Heart right ventricle (tissue), 16 donors: ENCODE measurements at regions not wholly inside any gene's neighbourhood (a gene's known extent, or its start where the extent isn't known, plus 50 kb on each side); places are given as distances from the start of the nearest gene placed in this dataset.

ENCODE experiments used
- ATAC-seq, 8 donors: fragments of 200-7000 bp; cut with Tn5 transposase; one replicate each; pipeline ENCODE4 v1.9.1; 2020; ENCODE audit warnings: mild to moderate bottlenecking in 8 of 8, moderate library complexity in 8 of 8, moderate number of reproducible peaks in 1 of 8
- DNase-seq, 2 donors: peaks; one replicate each; pipeline ENCODE4 v3.0.0-alpha.2; 2020
- H3K27ac ChIP-seq, 10 donors: fragments of 200-600 bp; sonication (generic) in 2 of 10; one replicate each; pipeline versions ENCODE4 v1.5.0 to v1.8.0; 2020 to 2022; ENCODE audit warnings: mild to moderate bottlenecking in 3 of 10
- H3K27me3 ChIP-seq, 7 donors: fragments of 200-600 bp; one replicate each; pipeline ENCODE4 v1.8.0; 2021 to 2022; ENCODE audit warnings: mild to moderate bottlenecking in 2 of 7
- H3K36me3 ChIP-seq, 9 donors: fragments of 200-600 bp; sonication (generic) in 1 of 9; one replicate each; pipeline versions ENCODE4 v1.5.0 to v1.8.0; 2020 to 2022; ENCODE audit warnings: mild to moderate bottlenecking in 2 of 9
- H3K4me1 ChIP-seq, 9 donors: fragments of 200-600 bp; sonication (generic) in 1 of 9; one replicate each; pipeline versions ENCODE4 v1.5.0 to v1.8.0; 2020 to 2022; ENCODE audit warnings: mild to moderate bottlenecking in 4 of 9
- H3K4me3 ChIP-seq, 10 donors: fragments of 200-600 bp; sonication (generic) in 2 of 10; one replicate each; pipeline versions ENCODE4 v1.5.0 to v1.8.0; 2020 to 2022; ENCODE audit warnings: mild to moderate bottlenecking in 7 of 10, moderate library complexity in 2 of 10
- H3K9me3 ChIP-seq, 11 donors: fragments of 200-600 bp in 10 of 11; sonication (generic) in 2 of 11; one replicate each; pipeline versions ENCODE4 v1.5.0 to v1.8.0; 2013 to 2022; ENCODE audit warnings: mild to moderate bottlenecking in 2 of 11, control low read depth in 1 of 11, moderate library complexity in 1 of 11
- CTCF ChIP-seq, 9 donors: fragments of 200-600 bp; sonication (generic) in 2 of 9; IDR thresholded peaks; one replicate each; pipeline versions ENCODE4 v1.5.0 to v1.8.0; 2021 to 2022; ENCODE audit warnings: antibody characterized with exemption in 9 of 9, mild to moderate bottlenecking in 5 of 9, moderate library complexity in 1 of 9
- WGBS, 2 donors: extraction: QIAGEN DNeasy Blood & Tissue Kit; methylation state at CpG; one replicate each; pipeline ENCODE4 v1.1.7; 2013; ENCODE audit warnings: inconsistent platforms in 1 of 2; 5-methylcytosine and 5-hydroxymethylcytosine counted together
- intact Hi-C, 10 donors: fragments of 100-400 bp; cut with DNase I; formaldehyde crosslinking; loops; one replicate each; pipeline versions ENCODE4 v1.11.1 to v1.14.2; 2022
- donor health status: Arrhythmogenic right ventricular cardiomyopathy.
- donor health status: ischemic (EF 13 %, LVEDD 7.1; RV severe dilation, severe dysfunction).
- donor health status: healthy with polysubstance abuse.
- donor health status: DM: no; HTN: yes; CAD: no.
- donor health status: DM: no; HTN: no; CAD: no.
- donor health status: ischemic (EF 25% LVEDD 6.9; RV normal size, moderate dysfunction).
- donor health status: ischemic (EF 25% LVEDD 5.7; RV mildly dilated, moderate dysfunction).
- donor health status: healthy.
- donor health status: DM: yes; HTN: yes; CAD: no.
- donor health status: Ischemic cardiomyopathy.
- donor health status: ischemic (EF 35%, LVEDD 5.7; RV mildly dilated, moderate dysfunction).
- donor health status: nonischemic (EF 11% LVEDD 7.7; RV severe dilation, severe dysfunction).
- donor health status: DM: yes; HTN: yes; CAD: no.
- donor health status: PGD.
- donor health status: ischemic (EF 29% LVEDD 5.4; RV normal size, mild dysfunction).
- donor health status: nonischemic (EF 23%, LVEDD 6.1; RV moderate dilation, normal function).

DNA sequence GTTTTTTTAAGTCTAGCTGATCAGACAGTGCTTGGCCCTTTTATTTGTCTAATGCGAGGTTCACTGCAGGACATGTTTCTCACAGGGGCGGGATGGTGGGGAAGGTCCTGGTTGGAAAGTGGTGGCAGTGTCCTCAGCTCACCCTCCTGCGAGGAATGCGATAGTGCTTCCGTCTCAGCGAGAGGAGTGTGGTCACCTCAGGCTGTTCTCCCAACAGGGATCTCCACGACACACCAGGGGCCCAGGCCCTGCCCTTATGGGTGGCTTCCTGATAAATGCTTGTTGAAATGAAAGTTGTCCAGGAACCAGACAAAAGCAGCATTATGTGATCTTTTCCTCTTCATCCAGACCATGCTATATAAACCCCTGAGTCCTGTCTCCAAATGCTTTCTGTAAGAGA lies 70.1 kb downstream of the BOLA3 start:
- peak; percentile 37 to 83 (median 70) for ATAC-seq
- H3K27me3 ChIP-seq = no peaks in the 10 kb centered on the region
- 21 to 29% methylated on average over 7 of the region's 7 CpGs for whole genome bisulfite sequencing, 2 donors
- H3K4me3 ChIP-seq = no peak overlapping the region
- peak in 1 of 2 donors; percentile 19 for DNase-seq
- intact Hi-C loops = loop anchor here in 1 of 10 donors (5.0 kb wide), 1 partner anchor 40 kb away; no protein-coding TSS in a partner anchor
- no peak for TF ChIP-seq CTCF (IDR thresholded peaks at IDR 0.05)
- H3K9me3 ChIP-seq = no peaks in the 10 kb centered on the region
- H3K27ac ChIP-seq = peak overlapping the region in 1 of 10 donors; percentile 33
- peaks cover 0 to 52% (median 27%) of the 10 kb centered on the region in 9 donors for H3K4me1 ChIP-seq
- H3K36me3 ChIP-seq = peaks cover 0 to 48% (median 4%) of the 10 kb centered on the region in 9 donors

DNA sequence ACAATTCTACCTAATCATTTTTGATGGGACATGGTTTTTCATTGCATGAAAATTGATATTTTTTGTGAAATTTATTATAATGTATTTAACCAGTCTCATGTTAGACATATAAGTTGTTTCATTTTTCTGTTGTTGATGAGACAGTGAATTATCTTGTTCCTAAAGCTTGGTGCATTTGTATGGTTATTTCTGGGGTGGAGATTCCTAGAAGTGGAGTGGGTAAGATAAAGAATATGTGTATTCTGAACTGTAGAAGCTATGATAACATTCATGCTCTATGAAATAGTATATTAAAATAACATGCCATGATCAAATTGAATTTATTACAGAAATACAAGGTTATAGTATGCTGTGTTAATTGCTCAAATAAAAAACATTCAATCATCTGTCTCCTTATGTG lies 69.2 kb downstream of the BOLA3 start:
- Histone ChIP-seq H3K27ac (no peak overlapping the region), H3K4me3 (no peak overlapping the region), H3K27me3 (no peaks in the 10 kb centered on the region), H3K9me3 (no peaks in the 10 kb centered on the region), H3K36me3 (peaks cover 0 to 56% (median 4%) of the 10 kb centered on the region in 9 donors), H3K4me1 (peaks cover 0 to 52% (median 26%) of the 10 kb centered on the region in 9 donors)
- no peak for TF ChIP-seq CTCF (IDR thresholded peaks at IDR 0.05)
- intact Hi-C loops = loop anchor here in 1 of 10 donors (5.0 kb wide), 1 partner anchor 39 kb away; no protein-coding TSS in a partner anchor
- ATAC-seq = no peak
- no peak for DNase-seq

DNA sequence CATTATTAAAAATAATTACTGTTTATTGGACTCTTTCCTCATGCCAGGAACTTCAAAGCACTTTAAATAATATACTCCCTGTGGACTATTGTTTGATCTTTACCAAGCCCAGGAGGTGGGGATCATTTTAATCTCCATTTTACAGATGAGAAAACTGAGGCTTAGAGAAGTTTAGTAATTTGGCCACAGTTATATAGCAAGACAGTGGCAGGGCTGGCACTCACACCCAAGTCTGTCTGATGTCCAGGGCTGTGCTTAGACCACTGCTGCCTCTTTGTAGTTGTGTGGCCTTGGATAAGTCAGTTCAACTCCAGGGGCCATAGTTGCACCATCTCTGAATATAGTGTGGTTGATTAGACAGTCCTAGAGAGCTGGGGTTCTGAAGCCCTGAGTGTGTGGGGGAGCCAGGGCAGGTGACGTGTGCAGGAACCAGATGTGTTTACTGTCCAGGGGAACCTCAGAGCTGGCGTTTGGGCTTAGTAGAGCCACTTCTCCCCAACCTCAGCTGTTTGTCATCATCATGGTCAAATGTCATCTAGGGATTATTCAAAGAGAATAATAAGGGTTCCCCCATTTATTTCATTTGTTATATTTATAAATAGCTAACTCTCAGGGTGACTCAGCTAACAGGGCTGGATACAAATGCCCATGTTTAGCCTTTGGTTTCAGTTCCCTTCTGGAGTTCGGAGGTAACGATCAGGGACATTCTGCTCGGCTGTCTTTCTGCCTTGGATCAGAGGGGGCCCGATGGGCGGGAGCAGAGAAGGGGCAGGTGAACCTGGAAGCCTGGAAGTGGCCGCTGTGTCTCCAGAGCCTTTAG lies 68.0 kb downstream of the BOLA3 start:
- 90 to 92% methylated on average over 8 of the region's 8 CpGs for WGBS, 2 donors

GRCh38 chr2:74080346-74080745 lies 67.4 kb downstream of the BOLA3 start:
- 80 to 83% methylated on average over 10 of the region's 10 CpGs for WGBS, 2 donors
- Histone ChIP-seq H3K27me3 (no peaks in the 10 kb centered on the region), H3K36me3 (peaks cover 0 to 57% (median 4%) of the 10 kb centered on the region in 9 donors), H3K9me3 (no peaks in the 10 kb centered on the region), H3K4me3 (no peak overlapping the region), H3K27ac (no peak overlapping the region), H3K4me1 (peaks cover 0 to 51% (median 26%) of the 10 kb centered on the region in 9 donors)
- TF ChIP-seq CTCF (IDR thresholded peaks at IDR 0.05) = peak in 5 of 9 donors; percentile 15 to 44 (median 24)
- ATAC-seq (peak in 3 of 8 donors; percentile 13 to 49 (median 30)), DNase-seq (no peak)
- intact Hi-C loops = no loop called here

More for the DNA sequence above, 68.0 kb downstream of the BOLA3 start:
- no peak for TF ChIP-seq CTCF (IDR thresholded peaks at IDR 0.05)
- Histone ChIP-seq H3K9me3 (no peaks in the 10 kb centered on the region), H3K4me1 (peaks cover 0 to 52% (median 26%) of the 10 kb centered on the region in 9 donors), H3K36me3 (peaks cover 0 to 54% (median 4%) of the 10 kb centered on the region in 9 donors), H3K27ac (no peak overlapping the region), H3K27me3 (no peaks in the 10 kb centered on the region), H3K4me3 (no peak overlapping the region)
- intact Hi-C loops = loop anchor here in 1 of 10 donors (5.0 kb wide), 1 partner anchor 38 kb away; no protein-coding TSS in a partner anchor
- DNase-seq = no peak
- ATAC-seq = peak in 2 of 8 donors; percentile 20 to 28
